Sigmoid colon (tissue), 3 donors: ENCODE measurements at regions not wholly inside any gene's neighbourhood (a gene's known extent, or its start where the extent isn't known, plus 50 kb on each side); places are given as distances from the start of the nearest gene placed in this dataset.

Experiments used
- CTCF ChIP-seq, 4 experiments: fragments of 450-650 bp in 3 of 4; fragments of 200-600 bp in 1 of 4; IDR thresholded peaks; one replicate each; pipeline ENCODE4 v1.5.1; 2016 to 2019; ENCODE audit warnings: antibody characterized with exemption in 4 of 4, mild to moderate bottlenecking in 3 of 4, moderate library complexity in 2 of 4
- POLR2A ChIP-seq, 2 donors: fragments of 450-650 bp; IDR thresholded peaks; one replicate each; pipeline ENCODE4 v1.6.1; 2016; ENCODE audit warnings: antibody characterized with exemption in 2 of 2, mild to moderate bottlenecking in 2 of 2, moderate library complexity in 2 of 2

GRCh38 chr6:21692721-21693120 lies 99.2 kb downstream of the SOX4 start:
- TF ChIP-seq CTCF (IDR thresholded peaks at IDR 0.05) (no peak), POLR2A (IDR thresholded peaks at IDR 0.05) (no peak)
